Lung (tissue), 11 donors: ENCODE measurements at regions not wholly inside any gene's neighbourhood (a gene's known extent, or its start where the extent isn't known, plus 50 kb on each side); places are given as distances from the start of the nearest gene placed in this dataset.
"Not testable (repeated sequence)": the region's sequence is repeated elsewhere in the genome, so short reads cannot be mapped to it uniquely, and the experiment has no call there.

Source experiments
- ATAC-seq: fragments of 200-7000 bp; cut with Tn5 transposase; one replicate; pipeline ENCODE4 v1.9.1; 2020; ENCODE audit warnings: moderate number of reproducible peaks; ENCODE audit not compliant: insufficient read depth, low FRiP score
- DNase-seq, 3 donors: peaks; one replicate each; pipeline ENCODE4 v3.0.0-alpha.2; 2013 to 2017
- H3K27ac ChIP-seq, 2 donors: one replicate each; pipeline ENCODE4 v1.5.1; 2013; ENCODE audit warnings: mild to moderate bottlenecking in 2 of 2, moderate library complexity in 2 of 2, control low read depth in 1 of 2, inconsistent platforms in 1 of 2, low read depth in 1 of 2, low read length in 1 of 2
- H3K27me3 ChIP-seq, 3 donors: one replicate each; pipeline ENCODE4 v1.5.1; 2013; ENCODE audit warnings: low read length in 2 of 3; ENCODE audit not compliant: control insufficient read depth in 3 of 3, insufficient read depth in 3 of 3
- H3K36me3 ChIP-seq, 4 donors: one replicate each; pipeline ENCODE4 v1.5.1; 2013; ENCODE audit warnings: low read length in 4 of 4, mild to moderate bottlenecking in 1 of 4, moderate library complexity in 1 of 4; ENCODE audit not compliant: control insufficient read depth in 4 of 4, insufficient read depth in 4 of 4
- H3K4me1 ChIP-seq, 5 donors: one replicate each; pipeline ENCODE4 v1.5.1; 2013; ENCODE audit warnings: low read length in 5 of 5, mild to moderate bottlenecking in 2 of 5, moderate library complexity in 1 of 5; ENCODE audit not compliant: control insufficient read depth in 5 of 5, insufficient read depth in 5 of 5
- H3K4me3 ChIP-seq: one replicate; pipeline ENCODE4 v1.5.1; 2013; ENCODE audit warnings: mild to moderate bottlenecking, control low read depth, moderate library complexity
- H3K9ac ChIP-seq, 2 donors: one replicate each; pipeline ENCODE4 v1.5.1; 2013; ENCODE audit warnings: low read length in 2 of 2, control low read depth in 1 of 2; ENCODE audit not compliant: insufficient read depth in 1 of 2
- H3K9me3 ChIP-seq, 4 donors: one replicate each; pipeline ENCODE4 v1.5.1; 2013; ENCODE audit warnings: low read length in 3 of 4, mild to moderate bottlenecking in 1 of 4, moderate library complexity in 1 of 4; ENCODE audit not compliant: control insufficient read depth in 4 of 4, insufficient read depth in 3 of 4
- CTCF ChIP-seq: IDR thresholded peaks from 2 replicates; pipeline ENCODE4 v1.5.1; 2012; ENCODE audit warnings: mild to moderate bottlenecking; ENCODE audit errors: control extremely low read depth, extremely low read depth
- WGBS, 2 donors: extraction: QIAGEN DNeasy Blood & Tissue Kit; methylation state at CpG; one replicate each; pipeline ENCODE4 v1.1.7; 2013; 5-methylcytosine and 5-hydroxymethylcytosine counted together
- donor health status: control.
- donor health status: control.
- donor health status: Bipolar disorder and iron deficiency.
- donor health status: healthy.
- donor health status: DM: yes; HTN: yes; CAD: no.

- no peaks in the 10 kb centered on the region for H3K4me1 ChIP-seq
- DNase-seq (no peak), ATAC-seq (no peak)
- H3K27ac ChIP-seq, result no peak overlapping the region
- WGBS, 2 donors, result 85% methylated on average over 2 of the region's 2 CpGs
- H3K27me3 ChIP-seq, result peaks cover 0 to 2% (median 0%) of the 10 kb centered on the region in 3 donors
- no peaks in the 10 kb centered on the region for H3K9me3 ChIP-seq
- no peak overlapping the region for H3K9ac ChIP-seq
- H3K36me3 ChIP-seq, result no peaks in the 10 kb centered on the region
- H3K4me3 ChIP-seq, result no peak overlapping the region
- TF ChIP-seq CTCF, result no peak
Observed at GRCh38 chr2:176427549-176427948, 158.3 kb downstream of the MTX2 start.

GRCh38 chr2:176428944-176429469 is 159.8 kb downstream of the MTX2 start:
- H3K27me3 ChIP-seq, H3K9me3 ChIP-seq, DNase-seq, H3K27ac ChIP-seq, H3K4me3 ChIP-seq, H3K4me1 ChIP-seq, ATAC-seq, H3K36me3 ChIP-seq, H3K9ac ChIP-seq: not testable (repeated sequence)
- 76 to 87% methylated on average over 5 of the region's 5 CpGs for WGBS, 2 donors

- H3K4me3 ChIP-seq, result no peak overlapping the region
- WGBS, 2 donors, result 78 to 85% methylated on average over 2 of the region's 2 CpGs
- H3K4me1 ChIP-seq, result no peaks in the 10 kb centered on the region
- no peak for ATAC-seq
- no peaks in the 10 kb centered on the region for H3K27me3 ChIP-seq
- no peak for TF ChIP-seq CTCF
- H3K9me3 ChIP-seq, result peaks cover 0 to 2% (median 0%) of the 10 kb centered on the region in 4 donors
- no peak for DNase-seq
- no peaks in the 10 kb centered on the region for H3K36me3 ChIP-seq
- no peak overlapping the region for H3K27ac ChIP-seq
- H3K9ac ChIP-seq, result no peak overlapping the region
Observed at GRCh38 chr2:176432434-176432833, 163.2 kb downstream of the MTX2 start.

GRCh38 chr2:176435729-176436128 is 166.5 kb downstream of the MTX2 start:
- WGBS, 2 donors, result 76 to 84% methylated on average over 3 of the region's 3 CpGs
- no peak overlapping the region for H3K27ac ChIP-seq
- no peak for ATAC-seq
- H3K27me3 ChIP-seq, result no peaks in the 10 kb centered on the region
- TF ChIP-seq CTCF, result no peak
- H3K36me3 ChIP-seq, result no peaks in the 10 kb centered on the region
- no peak for DNase-seq
- no peak overlapping the region for H3K4me3 ChIP-seq
- no peaks in the 10 kb centered on the region for H3K4me1 ChIP-seq
- H3K9me3 ChIP-seq, result peaks cover 0 to 6% (median 0%) of the 10 kb centered on the region in 4 donors
- H3K9ac ChIP-seq, result no peak overlapping the region
